ENCODE measurements at regions not wholly inside any gene's neighbourhood (a gene's known extent, or its start where the extent isn't known, plus 50 kb on each side); places are given as distances from the start of the nearest gene placed in this dataset.
"Not testable (repeated sequence)": the region's sequence is repeated elsewhere in the genome, so short reads cannot be mapped to it uniquely, and the experiment has no call there.

DNA sequence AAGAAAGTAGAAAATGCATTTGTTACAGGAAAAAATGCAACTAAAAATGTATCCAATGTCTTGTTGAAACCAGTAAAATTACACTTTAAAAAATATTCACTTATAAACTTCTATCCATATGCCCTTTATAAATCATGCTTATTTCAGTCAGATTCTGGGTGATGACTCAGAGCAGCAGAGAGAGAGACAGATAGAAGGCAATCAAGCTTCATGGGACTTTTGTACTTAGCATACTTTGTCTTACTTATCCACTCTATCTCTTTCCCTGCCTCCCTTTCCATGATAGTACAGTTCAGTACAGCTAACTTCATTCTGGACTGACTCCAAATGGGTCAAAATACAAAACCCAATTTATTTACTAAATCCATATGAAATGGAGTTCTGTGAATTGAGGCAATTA is 1438.2 kb downstream of the ZPLD1 start:
- intact Hi-C loops (cut with DNase I): no loop called here
- DNase-seq (ENCODE audit: low spot score): no peak

DNA sequence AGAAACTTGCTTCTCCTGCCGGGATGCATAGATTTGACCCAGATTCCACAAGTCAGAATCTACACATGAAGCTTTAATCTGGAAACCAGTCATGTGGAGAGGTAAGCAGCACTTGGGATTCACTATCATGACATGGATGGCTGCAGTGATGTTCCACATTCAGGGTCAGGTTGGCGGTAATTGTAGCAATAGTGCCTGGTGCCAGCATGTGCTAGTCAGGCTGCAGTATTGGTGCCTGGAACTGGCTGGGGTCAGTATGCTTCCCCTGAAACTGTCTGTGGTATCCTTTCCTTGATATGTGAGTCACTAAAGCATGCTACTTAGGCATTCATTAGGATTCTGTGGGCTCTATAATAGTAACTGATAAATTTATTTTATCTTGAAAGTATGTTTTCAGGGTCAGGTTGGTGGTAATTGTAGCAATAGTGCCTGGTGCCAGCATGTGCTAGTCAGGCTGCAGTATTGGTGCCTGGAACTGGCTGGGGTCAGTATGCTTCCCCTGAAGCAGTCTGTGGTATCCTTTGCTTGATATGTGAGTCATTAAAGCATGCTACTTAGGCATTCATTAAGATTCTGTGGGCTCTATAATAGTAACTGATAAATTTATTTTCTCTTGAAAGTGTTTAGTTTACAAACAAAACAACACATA is 1439.2 kb downstream of the ZPLD1 start:
- intact Hi-C loops (cut with DNase I): no loop called here
- no peak for DNase-seq (ENCODE audit: low spot score)

DNA sequence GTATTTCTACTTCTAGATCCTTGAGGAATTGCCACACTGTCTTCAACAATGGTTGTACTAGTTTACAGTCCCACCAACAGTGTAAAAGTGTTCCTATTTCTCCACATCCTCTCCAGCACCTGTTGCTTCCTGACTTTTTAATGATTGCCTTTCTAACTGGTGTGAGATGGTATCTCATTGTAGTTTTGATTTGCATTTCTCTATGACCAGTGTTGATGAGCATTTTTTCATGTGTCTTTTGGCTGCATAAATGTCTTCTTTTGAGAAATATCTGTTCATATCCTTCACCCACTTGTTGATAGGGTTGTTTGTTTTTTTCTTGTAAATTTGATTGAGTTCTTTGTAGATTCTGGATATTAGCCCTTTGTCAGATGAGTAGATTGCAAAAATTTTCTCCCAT is 1447.0 kb downstream of the ZPLD1 start:
- intact Hi-C loops (cut with DNase I); DNase-seq (ENCODE audit: low spot score): not testable (repeated sequence)

DNA sequence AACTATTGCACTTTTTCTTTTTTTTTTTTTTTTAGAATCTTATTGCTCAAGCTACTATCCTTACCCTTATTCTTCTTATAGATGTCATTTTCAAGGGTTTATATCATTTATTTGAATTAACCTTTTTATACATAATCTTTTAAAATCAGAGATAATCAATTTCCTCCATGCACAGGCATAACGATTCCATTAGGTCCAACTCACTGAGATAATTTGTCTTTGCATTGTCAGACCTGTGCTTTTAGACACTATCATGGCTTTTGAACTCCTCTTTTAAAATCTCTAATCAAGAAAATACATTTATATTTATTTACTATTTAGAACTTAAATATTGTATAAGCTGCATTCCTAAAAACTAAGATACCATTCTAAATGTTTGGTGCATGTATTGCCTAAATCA is 1454.9 kb downstream of the ZPLD1 start:
- intact Hi-C loops (cut with DNase I): no loop called here
- no peak for DNase-seq (ENCODE audit: low spot score)

DNA sequence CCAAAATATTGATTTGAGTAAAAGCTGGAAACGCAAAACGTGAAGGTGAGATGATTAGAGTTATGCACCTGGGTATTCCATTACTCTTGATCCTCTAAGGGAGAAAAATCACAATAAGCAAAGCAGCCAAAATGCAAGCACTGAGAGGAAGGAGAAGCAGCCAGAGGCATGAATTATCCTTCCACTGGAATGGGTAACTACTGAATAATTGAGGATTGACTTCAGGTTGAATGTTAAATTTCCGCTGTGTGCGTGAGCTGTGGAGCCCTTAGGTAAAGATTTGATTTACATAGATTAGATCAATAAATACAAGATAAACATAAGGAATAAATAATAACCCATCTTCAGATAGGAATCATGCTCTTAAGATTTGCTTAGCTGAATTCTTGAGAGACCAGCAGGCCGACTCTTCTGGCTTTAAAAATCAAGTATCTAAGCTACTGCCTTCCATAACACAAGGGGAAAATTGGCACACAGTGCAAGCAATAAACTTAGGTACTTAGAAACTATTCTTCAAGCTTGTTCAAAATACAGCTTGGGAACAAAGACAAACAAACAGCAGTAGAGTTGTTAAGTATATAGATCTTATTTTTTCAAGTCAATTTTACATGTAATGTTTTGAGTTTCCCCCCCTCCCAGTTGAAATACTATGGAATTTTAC is 1459.5 kb downstream of the ZPLD1 start:
- intact Hi-C loops (cut with DNase I): no loop called here

DNA sequence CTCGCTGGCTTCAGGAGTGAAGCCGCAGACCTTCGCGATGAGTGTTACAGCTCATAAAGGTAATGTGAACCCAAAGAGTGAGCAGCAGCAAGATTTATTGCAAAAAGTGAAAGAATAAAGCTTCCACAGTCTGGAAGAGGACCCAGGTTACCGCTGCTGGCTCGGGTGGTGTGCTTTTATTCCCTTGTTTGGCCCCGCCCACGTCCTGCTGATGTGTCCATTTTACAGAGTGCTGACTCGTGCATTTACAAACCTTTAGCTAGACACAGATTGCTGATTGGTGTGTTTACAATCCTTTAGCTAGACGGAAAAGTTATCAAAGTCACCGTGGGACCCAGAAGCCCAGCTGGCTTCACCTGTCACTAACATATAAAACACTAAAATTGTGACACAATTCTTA is 1464.5 kb downstream of the ZPLD1 start:
- intact Hi-C loops (cut with DNase I): no loop called here
- no peak for DNase-seq (ENCODE audit: low spot score)

More for the DNA sequence above, 1459.5 kb downstream of the ZPLD1 start:
- DNase-seq (ENCODE audit: low spot score): no peak

DNA sequence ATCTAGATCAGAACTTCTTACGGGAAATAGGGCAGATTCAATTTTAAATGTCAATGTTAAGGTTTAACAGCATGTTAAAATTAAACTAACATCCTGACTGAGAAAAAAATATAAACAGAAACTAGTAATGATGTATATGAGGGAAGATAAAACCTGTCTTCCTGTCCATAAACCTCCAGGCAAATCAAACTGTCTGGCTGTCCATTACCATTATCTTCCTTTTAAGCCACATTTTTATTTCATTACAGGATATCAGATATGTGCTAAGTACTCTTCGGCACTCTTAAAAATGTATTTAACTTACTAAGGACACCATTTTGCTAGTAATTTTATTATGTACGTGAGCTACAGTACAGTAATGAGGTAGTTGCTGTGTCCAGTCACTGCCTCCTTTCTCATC is 1461.7 kb upstream of the ALCAM start:
- DNase-seq (ENCODE audit: low spot score): no peak
- intact Hi-C loops (cut with DNase I): no loop called here

DNA sequence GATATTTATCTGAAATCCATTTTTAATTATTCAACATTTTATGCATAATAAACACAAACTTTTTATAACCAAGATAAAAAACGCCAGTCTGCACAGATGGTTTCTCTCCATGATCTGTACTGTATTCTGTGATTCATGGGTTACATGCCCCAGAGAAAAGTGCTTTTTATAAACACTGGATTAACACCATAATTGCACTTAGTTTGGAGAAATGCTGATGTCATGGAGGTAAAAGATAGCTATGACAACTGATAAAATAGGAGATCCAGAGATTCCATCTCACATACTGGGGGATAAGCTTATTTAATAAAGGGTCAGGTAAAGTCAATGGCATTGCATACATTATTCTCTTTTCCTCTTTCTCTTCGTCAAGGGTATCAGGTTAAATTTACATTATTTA is 1460.4 kb upstream of the ALCAM start:
- DNase-seq (ENCODE audit: low spot score): no peak
- intact Hi-C loops (cut with DNase I): no loop called here

DNA sequence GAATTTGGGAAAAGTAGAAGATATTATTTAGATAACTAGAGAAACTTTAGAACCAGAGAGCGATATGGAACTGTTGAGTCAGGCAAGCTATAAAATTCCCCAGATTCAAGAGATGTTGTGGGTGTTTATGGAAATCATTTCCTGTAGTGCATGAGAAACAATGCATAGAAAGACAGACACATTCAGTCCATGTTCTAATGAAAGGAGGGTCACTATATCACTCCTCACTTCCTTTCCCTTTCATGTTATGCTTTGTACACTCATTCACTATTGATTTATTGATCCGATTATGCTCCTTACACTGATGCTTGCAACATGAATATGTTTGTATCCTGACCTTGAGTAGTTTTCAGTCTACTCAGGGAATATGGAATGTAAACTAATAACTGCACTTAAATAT is 1459.9 kb upstream of the ALCAM start:
- no peak for DNase-seq (ENCODE audit: low spot score)
- intact Hi-C loops (cut with DNase I): no loop called here

DNA sequence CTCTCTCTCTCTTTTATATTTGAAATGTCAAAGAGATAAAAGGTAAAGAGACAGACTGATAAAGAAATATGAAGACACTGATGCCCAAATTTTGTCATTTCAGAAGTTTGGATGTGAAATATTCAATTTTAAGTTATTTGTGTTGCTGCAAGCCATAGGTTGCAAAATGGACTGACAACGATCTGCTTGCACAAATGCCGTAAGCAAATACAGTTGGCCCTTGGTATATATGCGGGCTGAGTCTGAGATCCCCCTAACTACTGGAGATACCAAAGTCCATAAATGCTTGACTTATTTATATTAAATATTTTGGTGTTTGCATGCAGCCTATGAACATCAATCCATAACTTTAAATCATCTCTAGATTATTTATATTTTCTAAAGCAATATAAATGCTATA is 1459.1 kb upstream of the ALCAM start:
- intact Hi-C loops (cut with DNase I): no loop called here
- DNase-seq (ENCODE audit: low spot score): no peak

DNA sequence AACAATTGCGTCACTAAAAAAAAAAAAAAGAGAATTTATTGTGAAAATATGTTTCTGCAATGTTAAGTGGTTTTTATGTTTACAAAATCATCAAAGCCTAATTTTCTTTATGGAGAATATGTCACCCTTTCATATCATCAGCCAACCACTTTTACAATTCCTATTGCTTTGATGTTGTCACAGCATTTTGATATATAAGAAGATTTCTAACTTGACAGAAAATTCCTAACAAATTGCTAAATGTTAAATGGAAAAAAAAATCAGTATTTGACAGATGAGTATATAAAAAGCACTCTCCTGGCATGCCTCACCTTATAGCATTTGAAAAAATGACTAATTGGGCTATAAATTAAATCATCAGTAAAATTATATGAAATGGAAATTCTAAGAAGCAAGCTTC is 1457.3 kb upstream of the ALCAM start:
- DNase-seq (ENCODE audit: low spot score): no peak
- intact Hi-C loops (cut with DNase I): no loop called here

DNA sequence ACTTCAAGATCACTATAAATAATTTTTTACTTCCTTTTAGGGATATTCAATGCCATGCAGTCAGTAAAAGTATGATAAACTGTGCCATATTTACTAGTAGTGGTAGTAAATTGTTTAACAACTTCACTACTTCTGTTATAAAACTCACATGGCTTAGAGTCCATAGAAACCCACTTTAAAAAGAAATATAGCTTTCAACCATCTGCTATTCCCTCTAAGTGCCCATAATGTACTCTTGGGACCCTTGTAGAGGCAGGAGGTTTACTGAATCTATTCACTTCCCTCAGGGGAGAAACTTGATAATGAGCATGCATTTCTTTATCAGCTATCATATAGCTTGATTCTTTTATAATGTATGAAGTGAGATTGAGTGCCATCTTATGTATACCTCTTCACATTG is 1448.4 kb upstream of the ALCAM start:
- intact Hi-C loops (cut with DNase I): no loop called here
- no peak for DNase-seq (ENCODE audit: low spot score)

DNA sequence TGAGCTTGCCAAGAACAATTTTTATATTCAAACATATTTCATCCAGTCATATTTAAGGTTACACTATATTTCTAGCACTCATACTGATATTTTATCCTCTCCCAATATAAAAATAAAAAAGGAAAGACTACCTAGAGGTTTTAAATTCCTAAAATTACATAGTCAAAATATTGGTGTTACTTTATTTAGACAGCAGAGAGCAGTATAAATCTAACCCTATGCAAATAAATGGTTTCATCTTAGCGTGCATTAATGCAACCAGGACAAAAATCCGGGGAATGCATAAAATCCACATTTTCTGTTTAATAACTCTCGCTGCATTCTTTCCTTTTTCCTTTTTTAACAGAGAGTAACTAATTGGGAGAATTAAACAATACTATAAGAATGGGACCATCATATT is 1447.4 kb upstream of the ALCAM start:
- DNase-seq (ENCODE audit: low spot score): no peak
- intact Hi-C loops (cut with DNase I): no loop called here

DNA sequence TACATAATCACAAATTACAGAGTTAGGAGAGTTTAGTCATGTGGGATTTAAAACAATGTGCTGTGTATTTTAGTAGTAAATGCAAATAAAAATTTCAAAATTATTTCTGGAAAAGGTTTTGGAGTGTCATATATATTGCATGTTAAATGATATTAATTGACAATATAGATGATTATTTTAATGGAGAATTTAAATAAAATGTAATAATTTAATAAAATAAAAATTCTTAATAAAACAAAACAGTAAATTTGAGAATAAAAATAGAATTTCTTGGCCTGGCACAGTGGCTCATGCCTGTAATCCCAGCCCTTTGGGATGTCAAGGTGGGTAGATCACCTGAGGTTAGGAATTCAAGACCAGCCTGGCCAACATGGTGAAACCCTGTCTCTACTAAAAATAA is 1442.8 kb upstream of the ALCAM start:
- DNase-seq (ENCODE audit: low spot score): no peak
- intact Hi-C loops (cut with DNase I): no loop called here

DNA sequence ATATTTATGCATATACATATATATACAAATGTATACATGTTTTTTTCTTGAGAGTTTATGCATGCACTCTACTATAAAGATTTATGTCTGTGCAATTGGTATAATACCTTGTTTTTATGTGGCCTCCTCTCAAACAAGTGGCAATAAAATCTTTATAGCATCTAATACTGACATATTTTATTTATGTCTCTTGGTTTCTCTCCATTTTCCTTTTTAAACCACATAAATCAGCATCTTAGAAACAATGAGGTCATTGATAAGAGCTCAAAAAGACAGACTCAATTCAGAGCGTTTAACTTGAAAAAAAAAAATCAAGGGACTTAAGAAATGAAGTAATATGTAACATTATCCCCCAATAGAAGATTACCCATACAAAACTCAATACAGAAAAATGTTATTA is 1442.2 kb upstream of the ALCAM start:
- no peak for DNase-seq (ENCODE audit: low spot score)
- intact Hi-C loops (cut with DNase I): no loop called here

DNA sequence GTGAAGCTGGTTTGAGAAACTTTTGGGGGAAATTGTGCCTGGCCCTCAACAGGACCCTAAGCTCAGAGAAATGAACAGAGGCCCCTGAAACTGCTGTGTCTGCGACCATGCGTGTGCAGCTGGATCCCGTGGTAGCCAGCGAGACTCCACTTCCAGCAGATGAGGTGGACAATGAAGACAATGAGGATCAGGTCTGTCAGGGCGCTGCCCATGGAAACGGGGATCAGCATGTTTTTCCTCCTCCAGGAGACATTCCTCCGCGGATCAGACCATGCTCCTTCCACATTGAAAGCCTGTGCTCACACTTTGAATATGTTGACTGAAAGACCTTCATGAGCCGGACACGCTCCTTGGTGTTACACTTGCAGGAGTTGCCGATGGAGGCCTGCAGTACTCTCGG is 1439.8 kb upstream of the ALCAM start:
- no peak for DNase-seq (ENCODE audit: low spot score)
- intact Hi-C loops (cut with DNase I): no loop called here

DNA sequence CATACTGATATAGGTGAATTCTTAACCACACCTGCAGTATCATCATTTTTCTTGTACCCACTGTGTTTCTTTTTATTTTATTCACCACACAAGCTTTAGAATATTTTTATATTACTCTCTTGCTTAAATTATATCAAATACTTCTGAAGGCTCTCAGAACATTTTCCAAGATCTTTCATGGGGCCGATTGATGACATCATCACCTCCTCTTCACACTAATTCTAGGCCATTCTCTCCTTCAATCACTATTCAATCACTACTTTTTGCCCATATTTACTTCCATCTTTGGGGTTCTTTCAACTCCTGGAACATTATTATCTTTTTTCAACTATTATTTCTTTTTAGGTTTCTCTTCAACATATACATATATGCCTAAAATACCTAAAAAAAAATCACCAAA is 1438.8 kb upstream of the ALCAM start:
- intact Hi-C loops (cut with DNase I): no loop called here
- DNase-seq (ENCODE audit: low spot score): no peak

DNA sequence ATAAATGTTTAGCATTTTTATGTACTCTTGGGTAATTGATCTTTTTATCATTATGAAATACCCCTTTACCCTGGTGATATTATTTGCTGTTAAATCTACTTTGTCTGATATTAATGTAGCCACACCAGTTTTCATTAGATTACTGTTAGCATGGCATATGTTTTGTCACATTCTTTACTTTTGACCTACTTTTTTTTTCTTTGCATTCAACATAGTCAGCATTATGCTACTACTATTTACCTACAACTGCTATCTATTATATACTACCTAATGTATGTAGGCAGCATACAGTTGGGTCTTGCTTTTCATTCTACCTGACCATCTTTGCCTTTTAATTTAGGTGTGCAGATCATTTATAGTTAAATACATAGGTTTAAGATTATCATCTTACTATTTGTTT is 1429.6 kb upstream of the ALCAM start:
- intact Hi-C loops (cut with DNase I): no loop called here
- DNase-seq (ENCODE audit: low spot score): no peak

DNA sequence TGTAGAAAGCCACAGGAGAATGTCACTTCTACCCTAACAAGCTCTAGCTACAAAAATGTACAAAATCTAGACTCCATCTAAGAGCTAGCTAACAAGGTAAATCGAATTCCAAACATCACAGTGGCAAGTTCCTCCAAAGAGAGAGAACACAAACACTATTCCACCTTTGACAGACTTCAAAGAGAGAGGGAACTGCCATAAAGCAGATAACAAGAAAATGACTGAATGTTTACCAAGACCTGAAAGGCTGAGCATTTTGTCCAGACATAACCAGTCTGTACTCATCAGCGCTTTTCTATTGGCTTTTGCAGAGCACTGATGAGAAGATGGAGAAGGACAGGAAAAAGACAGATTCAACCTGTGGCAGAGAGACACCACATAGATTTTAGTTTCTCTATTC is 1419.6 kb upstream of the ALCAM start:
- no peak for DNase-seq (ENCODE audit: low spot score)
- intact Hi-C loops (cut with DNase I): no loop called here

DNA sequence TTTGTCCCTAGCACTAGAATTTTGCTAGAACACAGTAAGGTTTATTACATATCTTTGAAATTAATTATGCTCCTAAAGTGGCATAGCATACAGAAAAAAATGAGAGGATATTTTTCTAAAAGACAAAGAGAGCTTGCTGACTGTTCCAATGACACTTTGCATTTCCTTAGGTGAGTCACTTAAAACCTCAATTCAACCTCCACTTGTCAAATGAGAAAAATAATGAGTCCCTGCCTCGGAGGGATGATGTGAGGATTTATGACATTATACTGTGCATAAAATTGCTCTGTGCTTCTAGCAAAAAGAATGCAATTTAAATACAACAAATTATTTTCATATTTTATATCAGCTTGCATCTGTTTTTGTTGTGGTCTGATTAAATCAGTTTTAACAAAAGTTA is 1417.0 kb upstream of the ALCAM start:
- DNase-seq (ENCODE audit: low spot score): no peak
- intact Hi-C loops (cut with DNase I): no loop called here

DNA sequence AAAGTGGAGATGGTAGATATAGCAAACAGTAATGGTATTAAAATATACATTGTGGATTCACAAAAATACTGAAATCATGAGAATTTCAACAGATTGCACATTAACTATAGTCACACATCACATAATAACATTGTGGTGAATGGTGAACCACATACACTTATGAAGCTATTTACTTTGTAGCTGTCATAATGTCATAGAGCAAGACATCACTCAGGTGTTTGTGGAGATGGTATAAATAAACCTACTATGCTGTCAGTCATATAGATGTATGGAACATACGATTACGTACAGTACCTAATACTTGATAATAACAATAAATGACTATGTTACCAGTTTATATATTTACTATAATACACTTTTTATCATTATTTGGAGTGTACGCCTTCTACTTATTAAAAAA is 1416.0 kb upstream of the ALCAM start:
- intact Hi-C loops (cut with DNase I): no loop called here
- no peak for DNase-seq (ENCODE audit: low spot score)

DNA sequence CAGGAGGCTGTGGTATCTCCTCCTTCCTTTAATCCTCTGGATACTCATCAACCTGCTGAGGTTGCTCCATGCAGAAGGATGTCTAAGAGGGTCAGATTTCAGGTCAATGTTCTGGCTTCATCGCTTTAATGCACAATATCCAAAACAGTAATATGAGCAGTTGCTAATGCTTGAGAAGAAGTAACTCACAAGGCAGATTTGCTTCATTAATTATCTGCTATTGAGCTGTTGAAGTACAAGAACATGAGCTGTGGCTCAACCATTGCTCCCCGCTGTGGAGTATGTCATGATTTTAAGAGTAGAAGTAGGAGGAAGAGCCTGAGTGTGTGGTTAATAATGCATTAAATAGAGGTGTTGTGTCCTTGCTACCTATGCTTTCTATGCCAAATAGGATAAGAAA is 1412.9 kb upstream of the ALCAM start:
- DNase-seq (ENCODE audit: low spot score): no peak
- intact Hi-C loops (cut with DNase I): no loop called here
